ENCODE measurements at regions not wholly inside any gene's neighbourhood (a gene's known extent, or its start where the extent isn't known, plus 50 kb on each side); places are given as distances from the start of the nearest gene placed in this dataset.
"Not testable (repeated sequence)": the region's sequence is repeated elsewhere in the genome, so short reads cannot be mapped to it uniquely, and the experiment has no call there.

GRCh38 chr17:64800987-64801386, 118.3 kb downstream of the LRRC37A3 start:
- DNase-seq: not testable (repeated sequence)

GRCh38 chr17:64800361-64800895, 118.8 kb downstream of the LRRC37A3 start:
- DNase-seq: not testable (repeated sequence)

GRCh38 chr17:64799543-64800188, 119.6 kb downstream of the LRRC37A3 start:
- not testable (repeated sequence) for DNase-seq

- not testable (repeated sequence) for DNase-seq
These were observed 120.3 kb downstream of the LRRC37A3 start for GRCh38 chr17:64798961-64799360.

GRCh38 chr17:64798489-64798790, 120.8 kb downstream of the LRRC37A3 start:
- not testable (repeated sequence) for DNase-seq

GRCh38 chr17:64797746-64798488, 121.4 kb downstream of the LRRC37A3 start:
- not testable (repeated sequence) for DNase-seq

- not testable (repeated sequence) for DNase-seq
These were observed 123.9 kb downstream of the LRRC37A3 start for GRCh38 chr17:64795342-64795741.

GRCh38 chr17:64794548-64795274, 124.6 kb downstream of the LRRC37A3 start:
- not testable (repeated sequence) for DNase-seq

GRCh38 chr17:64794113-64794512, 125.2 kb downstream of the LRRC37A3 start:
- DNase-seq: not testable (repeated sequence)

GRCh38 chr17:64792793-64793575, 126.3 kb downstream of the LRRC37A3 start:
- not testable (repeated sequence) for DNase-seq

GRCh38 chr17:64792276-64792675, 127.0 kb downstream of the LRRC37A3 start:
- not testable (repeated sequence) for DNase-seq

GRCh38 chr17:64791691-64792090, 127.6 kb downstream of the LRRC37A3 start:
- not testable (repeated sequence) for DNase-seq

GRCh38 chr17:64791226-64791625, 128.1 kb downstream of the LRRC37A3 start:
- DNase-seq: not testable (repeated sequence)

GRCh38 chr17:64790690-64791089, 128.6 kb upstream of the SMURF2 start:
- DNase-seq: not testable (repeated sequence)

- DNase-seq: not testable (repeated sequence)
These were observed 128.1 kb upstream of the SMURF2 start for GRCh38 chr17:64790193-64790592.

GRCh38 chr17:64789061-64789445, 126.9 kb upstream of the SMURF2 start:
- not testable (repeated sequence) for DNase-seq

- no peak for DNase-seq
These were observed 126.4 kb upstream of the SMURF2 start for GRCh38 chr17:64788286-64789060.

GRCh38 chr17:64787921-64788271, 125.8 kb upstream of the SMURF2 start:
- no peak for DNase-seq

GRCh38 chr17:64787255-64787920, 125.3 kb upstream of the SMURF2 start:
- DNase-seq: no peak

- DNase-seq: no peak
These were observed 124.2 kb upstream of the SMURF2 start for GRCh38 chr17:64786337-64786736.

GRCh38 chr17:64785011-64785421, 122.9 kb upstream of the SMURF2 start:
- no peak for DNase-seq
